DOHH2 (cell line): ENCODE measurements at regions not wholly inside any gene's neighbourhood (a gene's known extent, or its start where the extent isn't known, plus 50 kb on each side); places are given as distances from the start of the nearest gene placed in this dataset.

Source experiments
- EZH2phosphoT487 ChIP-seq: fragments of 200-600 bp; sonication (generic); IDR thresholded peaks from 2 replicates; pipeline ENCODE4 v1.6.1; 2017; ENCODE audit warnings: borderline replicate concordance, mild to moderate bottlenecking, antibody characterized with exemption, low read length, moderate library complexity, mixed read lengths
- TF ChIP-seq, protein P1 (sequence below): fragments of 200-600 bp; sonication (generic); IDR thresholded peaks from one replicate; pipeline ENCODE4 v1.5.1; 2014; ENCODE audit warnings: antibody characterized with exemption, mild to moderate bottlenecking, low read depth, low read length; ENCODE audit not compliant: poor library complexity, severe bottlenecking

DNA sequence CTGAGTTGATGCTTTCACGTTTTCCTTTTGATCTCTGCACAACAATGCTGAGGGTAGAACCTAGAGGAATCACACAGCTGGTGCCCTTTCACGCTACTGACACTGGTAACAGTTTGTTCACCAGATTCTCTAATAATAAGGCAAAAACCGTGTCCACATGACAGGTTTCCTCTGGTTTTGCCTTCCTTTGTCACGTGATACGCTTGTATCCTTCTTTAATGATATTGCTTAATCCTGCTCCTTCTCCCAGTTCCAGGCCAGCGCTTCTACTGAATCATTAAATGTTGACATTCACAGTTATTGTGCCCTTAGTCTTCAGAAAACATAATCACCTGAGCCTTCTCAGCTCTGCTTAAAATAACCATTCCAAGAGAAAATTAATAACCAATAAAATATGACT lies 978.2 kb upstream of the NCAM2 start:
- TF ChIP-seq, protein P1, sequence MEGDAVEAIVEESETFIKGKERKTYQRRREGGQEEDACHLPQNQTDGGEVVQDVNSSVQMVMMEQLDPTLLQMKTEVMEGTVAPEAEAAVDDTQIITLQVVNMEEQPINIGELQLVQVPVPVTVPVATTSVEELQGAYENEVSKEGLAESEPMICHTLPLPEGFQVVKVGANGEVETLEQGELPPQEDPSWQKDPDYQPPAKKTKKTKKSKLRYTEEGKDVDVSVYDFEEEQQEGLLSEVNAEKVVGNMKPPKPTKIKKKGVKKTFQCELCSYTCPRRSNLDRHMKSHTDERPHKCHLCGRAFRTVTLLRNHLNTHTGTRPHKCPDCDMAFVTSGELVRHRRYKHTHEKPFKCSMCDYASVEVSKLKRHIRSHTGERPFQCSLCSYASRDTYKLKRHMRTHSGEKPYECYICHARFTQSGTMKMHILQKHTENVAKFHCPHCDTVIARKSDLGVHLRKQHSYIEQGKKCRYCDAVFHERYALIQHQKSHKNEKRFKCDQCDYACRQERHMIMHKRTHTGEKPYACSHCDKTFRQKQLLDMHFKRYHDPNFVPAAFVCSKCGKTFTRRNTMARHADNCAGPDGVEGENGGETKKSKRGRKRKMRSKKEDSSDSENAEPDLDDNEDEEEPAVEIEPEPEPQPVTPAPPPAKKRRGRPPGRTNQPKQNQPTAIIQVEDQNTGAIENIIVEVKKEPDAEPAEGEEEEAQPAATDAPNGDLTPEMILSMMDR, result no peak
- TF ChIP-seq EZH2phosphoT487, result no peak
